HPDE6-E6E7 (cell line): ENCODE measurements at regions not wholly inside any gene's neighbourhood (a gene's known extent, or its start where the extent isn't known, plus 50 kb on each side); places are given as distances from the start of the nearest gene placed in this dataset.

ENCODE experiments used
- DNase-seq: peaks from one replicate; pipeline ENCODE4 v3.0.0; 2011; ENCODE audit warnings: missing footprints; ENCODE audit errors: extremely low spot score

GRCh38 chr6:3593161-3593560, 136.3 kb upstream of the SLC22A23 start:
- DNase-seq: no peak

- peak; percentile 92 for DNase-seq
Measured at GRCh38 chr6:3592371-3592941, 135.6 kb upstream of the SLC22A23 start.

- DNase-seq: no peak
Measured at GRCh38 chr6:3591970-3592369, 135.1 kb upstream of the SLC22A23 start.

- DNase-seq: no peak
Measured at GRCh38 chr6:3587660-3588059, 130.8 kb upstream of the SLC22A23 start.

GRCh38 chr6:3585320-3585935, 128.6 kb upstream of the SLC22A23 start:
- DNase-seq: peak; percentile 31

GRCh38 chr6:3584606-3585005, 127.8 kb upstream of the SLC22A23 start:
- no peak for DNase-seq

GRCh38 chr6:3581469-3581868, 124.6 kb upstream of the SLC22A23 start:
- DNase-seq: no peak

GRCh38 chr6:3579652-3580175, 122.9 kb upstream of the SLC22A23 start:
- no peak for DNase-seq

GRCh38 chr6:3578981-3579380, 122.1 kb upstream of the SLC22A23 start:
- no peak for DNase-seq

- no peak for DNase-seq
Measured at GRCh38 chr6:3577517-3577916, 120.7 kb upstream of the SLC22A23 start.

- no peak for DNase-seq
Measured at GRCh38 chr6:3575701-3576100, 118.9 kb upstream of the SLC22A23 start.

- no peak for DNase-seq
Measured at GRCh38 chr6:3575166-3575565, 118.3 kb upstream of the SLC22A23 start.

GRCh38 chr6:3573670-3574069, 116.8 kb upstream of the SLC22A23 start:
- DNase-seq: no peak

GRCh38 chr6:3571836-3572235, 115.0 kb upstream of the SLC22A23 start:
- DNase-seq: no peak

GRCh38 chr6:3571250-3571681, 114.4 kb upstream of the SLC22A23 start:
- DNase-seq: no peak

- no peak for DNase-seq
Measured at GRCh38 chr6:3569816-3570215, 113.0 kb upstream of the SLC22A23 start.

- DNase-seq: no peak
Measured at GRCh38 chr6:3568396-3569082, 111.7 kb upstream of the SLC22A23 start.

- DNase-seq: no peak
Measured at GRCh38 chr6:3566812-3567211, 110.0 kb upstream of the SLC22A23 start.

- DNase-seq: no peak
Measured at GRCh38 chr6:3565291-3565690, 108.4 kb upstream of the SLC22A23 start.

GRCh38 chr6:3561725-3562124, 104.9 kb upstream of the SLC22A23 start:
- DNase-seq: no peak

- DNase-seq: no peak
Measured at GRCh38 chr6:3560211-3560610, 103.4 kb upstream of the SLC22A23 start.

GRCh38 chr6:3559561-3559960, 102.7 kb upstream of the SLC22A23 start:
- DNase-seq: no peak

- no peak for DNase-seq
Measured at GRCh38 chr6:3557336-3557735, 100.5 kb upstream of the SLC22A23 start.
